ENCODE measurements at regions not wholly inside any gene's neighbourhood (a gene's known extent, or its start where the extent isn't known, plus 50 kb on each side); places are given as distances from the start of the nearest gene placed in this dataset.
A peak's percentile ranks its signal among the peaks of the same experiment; 100 is the strongest.

GRCh38 chr4:156113138-156113765 lies 159.6 kb upstream of the CTSO start:
- FAIRE-seq = peak; percentile 37
- Histone ChIP-seq H3K4me1 (ENCODE audit: control insufficient read depth, extremely low read depth, insufficient read depth, low read length) (no peaks in the 10 kb centered on the region), H4K20me1 (replicated peaks; ENCODE audit: control insufficient read depth, extremely low read depth, insufficient read depth, low read length) (no peaks in the 10 kb centered on the region), H3K27ac (ENCODE audit: insufficient read depth, low read depth, low read length) (no peak overlapping the region), H3K4me2 (ENCODE audit: insufficient read depth, low read length) (no peak overlapping the region), H3K9ac (replicated peaks; ENCODE audit: extremely low read depth, insufficient read depth, low read length) (no peak overlapping the region), H3K79me2 (ENCODE audit: control insufficient read depth, insufficient read depth, low read length) (no peaks in the 10 kb centered on the region), H3K27me3 (ENCODE audit: control insufficient read depth in 2 of 2, insufficient read depth in 2 of 2, low read length in 2 of 2) (no peaks in the 10 kb centered on the region), H2AFZ (ENCODE audit: low read depth, low read length) (no peak overlapping the region), H3K4me3 (replicated peaks in 1 of 3; ENCODE audit: insufficient read depth in 1 of 3, low read depth in 1 of 3, low read length in 3 of 3) (no peak overlapping the region), H3K36me3 (ENCODE audit: control insufficient read depth in 2 of 2, extremely low read depth in 1 of 2, insufficient read depth in 2 of 2, low read length in 2 of 2) (no peaks in the 10 kb centered on the region), H3K9me3 (replicated peaks; ENCODE audit: control insufficient read depth, insufficient read depth, low read length) (no peaks in the 10 kb centered on the region), H3K9me1 (replicated peaks; ENCODE audit: control insufficient read depth, extremely low read depth, insufficient read depth, low read length) (no peaks in the 10 kb centered on the region)
- TF ChIP-seq MYC (IDR thresholded peaks at IDR 0.05; ENCODE audit: low read depth, low read length) (no peak), POLR2A (IDR thresholded peaks at IDR 0.05; ENCODE audit: low read depth, low read length) (no peak), FOS (IDR thresholded peaks at IDR 0.05; ENCODE audit: borderline replicate concordance, insufficient read depth, low read length) (no peak), CTCF (IDR thresholded peaks at IDR 0.05; ENCODE audit: extremely low read depth in 1 of 2, insufficient read depth in 1 of 2, low read depth in 1 of 2, low read length in 2 of 2) (no peak), GATA2 (IDR thresholded peaks at IDR 0.05; ENCODE audit: insufficient read depth, insufficient read length, low read depth, low read length) (no peak), EZH2 (IDR thresholded peaks at IDR 0.05; ENCODE audit: borderline replicate concordance, low read depth, low read length, severe bottlenecking) (no peak), JUN (IDR thresholded peaks at IDR 0.05; ENCODE audit: borderline replicate concordance, insufficient read depth, insufficient read length, low read depth) (no peak), MAX (IDR thresholded peaks at IDR 0.05; ENCODE audit: insufficient read depth, insufficient read length) (no peak), POLR2AphosphoS5 (IDR thresholded peaks at IDR 0.05; ENCODE audit: insufficient read depth, low read depth, low read length) (no peak)
- ChIA-PET CTCF (interaction anchor here (0.7 to 2.1 kb wide), 7 partner anchors 9 to 362 kb away, joined by 3 to 9 read pairs (median 5); no protein-coding TSS in a partner anchor), POLR2A (no interaction called here)
- dilution Hi-C loops (cut with MboI; ENCODE audit: extremely low pct_ligation_motif_present, low sequenced_read_pairs) = no loop called here
- intact Hi-C loops (cut with micrococcal nuclease) = loop anchor here (5.0 kb wide), 1 partner anchor 264 kb away; no protein-coding TSS in a partner anchor
- DNase-seq (ENCODE audit: low read depth, low spot score) = no peak
- BruUV-seq (replicated peaks) = no TSS peak

Measured in endothelial cell of umbilical vein (primary cell).